ENCODE measurements at regions not wholly inside any gene's neighbourhood (a gene's known extent, or its start where the extent isn't known, plus 50 kb on each side); places are given as distances from the start of the nearest gene placed in this dataset.
"Not testable (repeated sequence)": the region's sequence is repeated elsewhere in the genome, so short reads cannot be mapped to it uniquely, and the experiment has no call there.

GRCh38 chr13:68929075-68929745 is 1178.4 kb upstream of the ATXN8OS start:
- DNase-seq: no peak

GRCh38 chr13:68927387-68928026 is 1180.1 kb upstream of the ATXN8OS start:
- peak in 2 of 3 experiments; percentile 51 to 87 for DNase-seq

- no peak for DNase-seq
These were observed 1183.6 kb upstream of the ATXN8OS start for GRCh38 chr13:68923995-68924394.

- no peak for DNase-seq
These were observed 1198.7 kb upstream of the ATXN8OS start for GRCh38 chr13:68908879-68909278.

GRCh38 chr13:68905186-68905585 is 1202.4 kb upstream of the ATXN8OS start:
- no peak for DNase-seq

GRCh38 chr13:68897331-68897928 is 1210.2 kb upstream of the ATXN8OS start:
- DNase-seq: peak in 1 of 3 experiments; percentile 17

GRCh38 chr13:68895696-68896095 is 1211.9 kb upstream of the ATXN8OS start:
- DNase-seq: no peak

- not testable (repeated sequence) for DNase-seq
These were observed 1213.9 kb upstream of the ATXN8OS start for GRCh38 chr13:68893721-68894120.

GRCh38 chr13:68892596-68892995 is 1215.0 kb upstream of the ATXN8OS start:
- not testable (repeated sequence) for DNase-seq

- DNase-seq: not testable (repeated sequence)
These were observed 1217.5 kb upstream of the ATXN8OS start for GRCh38 chr13:68890101-68890500.

GRCh38 chr13:68888832-68889231 is 1218.8 kb upstream of the ATXN8OS start:
- DNase-seq: no peak

- DNase-seq: no peak
These were observed 1235.3 kb upstream of the ATXN8OS start for GRCh38 chr13:68872338-68872737.

GRCh38 chr13:68851026-68851425 is 1256.6 kb upstream of the ATXN8OS start:
- DNase-seq: peak in 1 of 3 experiments; percentile 49

GRCh38 chr13:68850160-68850559 is 1257.5 kb upstream of the ATXN8OS start:
- DNase-seq: no peak

- no peak for DNase-seq
These were observed 1261.0 kb upstream of the ATXN8OS start for GRCh38 chr13:68846663-68847062.

- DNase-seq: peak in 1 of 3 experiments; percentile 24
These were observed 1273.3 kb upstream of the ATXN8OS start for GRCh38 chr13:68834375-68834774.

- DNase-seq: no peak
These were observed 1290.9 kb upstream of the ATXN8OS start for GRCh38 chr13:68816715-68817114.

- no peak for DNase-seq
These were observed 1294.3 kb upstream of the ATXN8OS start for GRCh38 chr13:68813180-68813796.

GRCh38 chr13:68810660-68811059 is 1297.0 kb upstream of the ATXN8OS start:
- peak in 1 of 3 experiments; percentile 46 for DNase-seq

- no peak for DNase-seq
These were observed 1299.2 kb upstream of the ATXN8OS start for GRCh38 chr13:68808456-68808855.

GRCh38 chr13:68806125-68806524 is 1301.5 kb upstream of the ATXN8OS start:
- no peak for DNase-seq

GRCh38 chr13:68784275-68784674 is 1323.4 kb upstream of the ATXN8OS start:
- no peak for DNase-seq

- no peak for DNase-seq
These were observed 1348.0 kb upstream of the ATXN8OS start for GRCh38 chr13:68759617-68760016.

- no peak for DNase-seq
These were observed 1357.8 kb upstream of the ATXN8OS start for GRCh38 chr13:68749796-68750195.
